SK-N-MC (cell line): ENCODE measurements at regions not wholly inside any gene's neighbourhood (a gene's known extent, or its start where the extent isn't known, plus 50 kb on each side); places are given as distances from the start of the nearest gene placed in this dataset.

Experiments
- EZH2 ChIP-seq: fragments of 200-600 bp; sonication (generic); IDR thresholded peaks from one replicate; pipeline ENCODE4 v1.6.1; 2017; ENCODE audit warnings: antibody characterized with exemption
- FOXP2 ChIP-seq: optimal IDR thresholded peaks from 2 replicates; pipeline ENCODE3; 2011; ENCODE audit warnings: mild to moderate bottlenecking, moderate library complexity; ENCODE audit not compliant: insufficient read depth; ENCODE audit errors: extremely low read length, control extremely low read depth
- POLR2AphosphoS5 ChIP-seq: IDR thresholded peaks from 2 replicates; pipeline ENCODE4 v1.6.1; 2012; ENCODE audit warnings: mild to moderate bottlenecking, low read depth, low read length, borderline replicate concordance

DNA sequence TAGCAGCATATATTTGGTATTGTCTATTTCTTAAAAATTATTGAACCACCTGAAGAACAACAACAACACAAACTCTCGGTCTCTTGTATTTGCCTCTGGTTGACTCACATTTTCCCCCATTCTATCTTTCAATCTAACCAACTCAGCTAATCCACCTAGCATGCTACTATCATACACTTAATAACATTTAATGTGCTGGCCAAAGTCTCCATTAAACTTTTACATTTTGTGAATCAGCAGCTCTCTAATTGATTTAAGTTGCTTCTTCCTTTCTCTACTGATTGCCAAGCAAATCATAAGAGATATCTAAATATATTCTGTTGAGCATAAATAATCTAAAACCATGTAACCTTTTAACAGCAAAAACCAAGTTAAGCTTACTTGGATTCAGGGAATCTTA is 631.7 kb downstream of the IGSF11 start:
- TF ChIP-seq POLR2AphosphoS5 (no peak), EZH2 (no peak), FOXP2 (no peak)
